ENCODE measurements at regions not wholly inside any gene's neighbourhood (a gene's known extent, or its start where the extent isn't known, plus 50 kb on each side); places are given as distances from the start of the nearest gene placed in this dataset.

GRCh38 chr2:196314780-196315179 lies 143.4 kb upstream of the STK17B start:
- Histone ChIP-seq H3K27ac (no peak overlapping the region), H3K4me1 (no peaks in the 10 kb centered on the region), H3K9ac (no peak overlapping the region), H3K79me2 (no peaks in the 10 kb centered on the region), H3K4me3 (ENCODE audit: low read depth, low read length) (no peak overlapping the region), H2AFZ (no peak overlapping the region), H3K9me3 (ENCODE audit: control insufficient read depth, low read length) (no peaks in the 10 kb centered on the region), H3K27me3 (ENCODE audit: control insufficient read depth, insufficient read depth, low read length) (no peaks in the 10 kb centered on the region), H3K4me2 (ENCODE audit: low read length) (no peak overlapping the region), H3K36me3 (ENCODE audit: control insufficient read depth, insufficient read depth, low read length) (no peaks in the 10 kb centered on the region)
- no peak for TF ChIP-seq CTCF (IDR thresholded peaks at IDR 0.05)

- Histone ChIP-seq H3K27me3 (ENCODE audit: control insufficient read depth, insufficient read depth, low read length) (no peaks in the 10 kb centered on the region), H3K9ac (no peak overlapping the region), H3K9me3 (ENCODE audit: control insufficient read depth, low read length) (no peaks in the 10 kb centered on the region), H3K4me2 (ENCODE audit: low read length) (no peak overlapping the region), H3K79me2 (no peaks in the 10 kb centered on the region), H3K36me3 (ENCODE audit: control insufficient read depth, insufficient read depth, low read length) (no peaks in the 10 kb centered on the region), H3K27ac (no peak overlapping the region), H3K4me1 (no peaks in the 10 kb centered on the region), H2AFZ (no peak overlapping the region), H3K4me3 (ENCODE audit: low read depth, low read length) (no peak overlapping the region)
- TF ChIP-seq CTCF (IDR thresholded peaks at IDR 0.05) = no peak
Observed at GRCh38 chr2:196315388-196316049, 144.1 kb upstream of the STK17B start.

GRCh38 chr2:196316050-196316430 lies 144.7 kb upstream of the STK17B start:
- Histone ChIP-seq H2AFZ (no peak overlapping the region), H3K79me2 (no peaks in the 10 kb centered on the region), H3K4me2 (ENCODE audit: low read length) (no peak overlapping the region), H3K4me1 (no peaks in the 10 kb centered on the region), H3K4me3 (ENCODE audit: low read depth, low read length) (no peak overlapping the region), H3K9ac (no peak overlapping the region), H3K9me3 (ENCODE audit: control insufficient read depth, low read length) (no peaks in the 10 kb centered on the region), H3K27me3 (ENCODE audit: control insufficient read depth, insufficient read depth, low read length) (no peaks in the 10 kb centered on the region), H3K27ac (no peak overlapping the region), H3K36me3 (ENCODE audit: control insufficient read depth, insufficient read depth, low read length) (no peaks in the 10 kb centered on the region)
- TF ChIP-seq CTCF (IDR thresholded peaks at IDR 0.05) = no peak

- TF ChIP-seq CTCF (IDR thresholded peaks at IDR 0.05) = no peak
- Histone ChIP-seq H3K4me1 (no peaks in the 10 kb centered on the region), H3K9me3 (ENCODE audit: control insufficient read depth, low read length) (no peaks in the 10 kb centered on the region), H3K4me3 (ENCODE audit: low read depth, low read length) (no peak overlapping the region), H3K27ac (no peak overlapping the region), H3K36me3 (ENCODE audit: control insufficient read depth, insufficient read depth, low read length) (no peaks in the 10 kb centered on the region), H3K4me2 (ENCODE audit: low read length) (no peak overlapping the region), H2AFZ (no peak overlapping the region), H3K27me3 (ENCODE audit: control insufficient read depth, insufficient read depth, low read length) (no peaks in the 10 kb centered on the region), H3K9ac (no peak overlapping the region), H3K79me2 (no peaks in the 10 kb centered on the region)
Observed at GRCh38 chr2:196318517-196319377, 147.4 kb upstream of the STK17B start.
